Gastroesophageal sphincter (tissue), 3 donors: ENCODE measurements at regions not wholly inside any gene's neighbourhood (a gene's known extent, or its start where the extent isn't known, plus 50 kb on each side); places are given as distances from the start of the nearest gene placed in this dataset.

Experiments used
- POLR2A ChIP-seq, 2 donors: fragments of 450-650 bp; IDR thresholded peaks; one replicate each; pipeline ENCODE4 v1.6.1; 2017; ENCODE audit warnings: antibody characterized with exemption in 2 of 2, mild to moderate bottlenecking in 2 of 2, moderate library complexity in 1 of 2
- POLR2AphosphoS5 ChIP-seq: sonication (generic); formaldehyde crosslinking; IDR thresholded peaks from one replicate; pipeline ENCODE4 v1.6.1; 2017; ENCODE audit warnings: antibody characterized with exemption
- TF ChIP-seq, protein P1 (sequence below), 4 experiments: fragments of 200-600 bp in 2 of 4; fragments of 450-650 bp in 2 of 4; sonication (generic) in 1 of 4; IDR thresholded peaks; one replicate each; pipeline ENCODE4 v1.5.1; 2017 to 2019; ENCODE audit warnings: antibody characterized with exemption in 4 of 4, mild to moderate bottlenecking in 2 of 4, moderate library complexity in 2 of 4

DNA sequence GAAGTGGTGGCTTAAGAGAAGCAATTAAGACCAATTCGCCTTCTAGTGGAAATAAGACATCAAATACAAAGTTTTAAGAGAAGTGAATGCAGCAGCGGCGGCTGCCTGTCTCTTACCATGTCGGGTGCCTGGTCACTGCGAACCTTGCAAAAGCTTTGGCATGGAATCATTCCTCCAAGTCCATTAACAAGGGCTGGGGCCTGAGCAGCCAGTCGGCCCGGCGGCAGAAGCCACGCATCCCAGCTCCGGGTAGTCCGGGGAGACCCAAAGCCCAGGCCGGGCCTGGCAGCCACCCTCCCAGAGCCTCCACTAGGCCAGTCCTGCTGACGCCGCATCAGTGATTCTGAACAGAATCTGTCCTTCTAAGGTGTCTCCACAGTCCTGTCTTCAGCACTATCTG lies 321.0 kb downstream of the TMEM121 start:
- TF ChIP-seq POLR2A (IDR thresholded peaks at IDR 0.05) (no peak), POLR2AphosphoS5 (no peak)
- TF ChIP-seq, protein P1, sequence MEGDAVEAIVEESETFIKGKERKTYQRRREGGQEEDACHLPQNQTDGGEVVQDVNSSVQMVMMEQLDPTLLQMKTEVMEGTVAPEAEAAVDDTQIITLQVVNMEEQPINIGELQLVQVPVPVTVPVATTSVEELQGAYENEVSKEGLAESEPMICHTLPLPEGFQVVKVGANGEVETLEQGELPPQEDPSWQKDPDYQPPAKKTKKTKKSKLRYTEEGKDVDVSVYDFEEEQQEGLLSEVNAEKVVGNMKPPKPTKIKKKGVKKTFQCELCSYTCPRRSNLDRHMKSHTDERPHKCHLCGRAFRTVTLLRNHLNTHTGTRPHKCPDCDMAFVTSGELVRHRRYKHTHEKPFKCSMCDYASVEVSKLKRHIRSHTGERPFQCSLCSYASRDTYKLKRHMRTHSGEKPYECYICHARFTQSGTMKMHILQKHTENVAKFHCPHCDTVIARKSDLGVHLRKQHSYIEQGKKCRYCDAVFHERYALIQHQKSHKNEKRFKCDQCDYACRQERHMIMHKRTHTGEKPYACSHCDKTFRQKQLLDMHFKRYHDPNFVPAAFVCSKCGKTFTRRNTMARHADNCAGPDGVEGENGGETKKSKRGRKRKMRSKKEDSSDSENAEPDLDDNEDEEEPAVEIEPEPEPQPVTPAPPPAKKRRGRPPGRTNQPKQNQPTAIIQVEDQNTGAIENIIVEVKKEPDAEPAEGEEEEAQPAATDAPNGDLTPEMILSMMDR (IDR thresholded peaks at IDR 0.05), result no peak
